GM08714 (cell line): ENCODE measurements at regions not wholly inside any gene's neighbourhood (a gene's known extent, or its start where the extent isn't known, plus 50 kb on each side); places are given as distances from the start of the nearest gene placed in this dataset.

Source experiments
- H3K4me3 ChIP-seq: fragments of 200-500 bp; sonication (Bioruptor generic); 2 replicates; pipeline ENCODE4 v1.5.1; 2014; ENCODE audit warnings: mild to moderate bottlenecking, low read length, inconsistent platforms
- ZNF274 ChIP-seq: IDR thresholded peaks from 2 replicates; pipeline ENCODE4 v1.6.1; 2012; ENCODE audit warnings: mild to moderate bottlenecking, low read depth, low read length

DNA sequence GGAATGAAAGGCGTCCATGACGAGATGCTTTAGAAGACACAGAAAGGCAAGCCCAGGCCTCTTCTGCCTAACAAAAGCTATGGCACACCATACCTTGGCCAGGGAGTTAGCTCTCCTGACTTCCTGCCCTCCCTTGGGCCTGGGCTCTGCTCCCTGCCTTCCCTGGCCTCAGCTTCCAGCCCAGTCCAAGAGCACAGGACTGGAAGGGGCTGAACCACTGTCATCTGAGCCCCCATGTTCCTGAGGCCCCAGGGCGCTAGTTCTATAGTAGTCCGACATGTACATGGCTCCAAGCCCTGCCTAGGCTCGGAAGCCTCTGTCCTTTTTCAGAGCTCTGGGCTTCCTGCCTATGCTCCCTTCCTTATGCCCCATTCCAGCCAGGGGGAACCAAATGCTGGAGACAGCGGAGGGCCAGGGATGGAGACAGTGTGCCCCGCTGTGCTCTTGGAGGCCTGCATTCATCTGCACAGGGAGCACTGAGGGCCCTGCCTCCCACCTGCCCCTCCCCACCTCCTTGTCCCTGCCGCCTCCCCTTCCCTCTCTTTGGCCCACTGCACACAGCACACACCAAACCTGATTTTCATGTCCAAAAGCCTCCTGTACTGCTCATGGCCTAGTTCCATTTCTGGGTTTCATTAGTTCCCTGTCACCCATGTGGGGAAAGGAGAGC is 240.1 kb downstream of the RHOU start:
- no peak for TF ChIP-seq ZNF274
- no peak overlapping the region for H3K4me3 ChIP-seq

- TF ChIP-seq ZNF274: no peak
- no peak overlapping the region for H3K4me3 ChIP-seq
These were observed 241.0 kb downstream of the RHOU start for GRCh38 chr1:228976316-228976715.

DNA sequence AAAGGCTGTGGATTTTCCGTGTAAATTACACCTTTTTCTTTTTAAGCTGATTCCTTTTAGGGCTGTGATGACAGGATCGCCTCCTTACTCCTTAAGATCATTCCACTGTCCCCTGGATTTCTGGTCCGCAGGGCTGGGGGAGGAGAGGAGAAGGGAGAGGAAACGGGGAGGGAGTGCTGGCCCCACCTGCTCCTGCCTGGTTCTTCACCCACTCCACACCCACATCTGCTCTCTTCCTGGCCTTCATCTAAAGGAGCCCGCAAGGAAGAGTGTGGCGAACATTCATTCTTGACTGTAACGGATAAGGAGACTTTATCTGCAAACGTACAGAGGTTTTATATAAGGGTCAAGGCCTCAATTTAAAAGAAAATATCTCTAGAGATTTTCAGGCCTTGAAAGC is 242.0 kb downstream of the RHOU start:
- no peak for TF ChIP-seq ZNF274
- H3K4me3 ChIP-seq: no peak overlapping the region

DNA sequence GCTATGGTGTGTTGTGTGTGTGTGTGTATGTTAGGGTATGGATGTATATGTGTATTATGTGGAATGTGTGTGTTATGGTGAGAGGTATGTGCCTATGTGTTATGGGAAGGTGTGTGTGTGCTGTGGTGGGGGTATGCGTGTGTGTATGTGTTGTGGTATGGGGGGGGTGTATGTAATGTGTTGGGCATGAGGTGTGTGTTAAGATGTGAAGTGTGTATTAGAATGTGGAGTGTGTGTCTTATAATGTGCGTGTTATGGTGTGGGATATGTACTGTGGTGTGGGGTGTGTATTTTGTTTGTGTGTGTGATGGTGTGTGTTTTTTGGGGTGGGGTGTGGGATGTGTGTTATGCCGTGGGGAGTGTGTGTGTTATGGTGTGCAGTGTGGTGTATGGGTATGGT is 242.5 kb downstream of the RHOU start:
- TF ChIP-seq ZNF274: no peak
- no peak overlapping the region for H3K4me3 ChIP-seq

GRCh38 chr1:228978484-228979324 is 243.4 kb downstream of the RHOU start:
- H3K4me3 ChIP-seq: no peak overlapping the region
- no peak for TF ChIP-seq ZNF274

DNA sequence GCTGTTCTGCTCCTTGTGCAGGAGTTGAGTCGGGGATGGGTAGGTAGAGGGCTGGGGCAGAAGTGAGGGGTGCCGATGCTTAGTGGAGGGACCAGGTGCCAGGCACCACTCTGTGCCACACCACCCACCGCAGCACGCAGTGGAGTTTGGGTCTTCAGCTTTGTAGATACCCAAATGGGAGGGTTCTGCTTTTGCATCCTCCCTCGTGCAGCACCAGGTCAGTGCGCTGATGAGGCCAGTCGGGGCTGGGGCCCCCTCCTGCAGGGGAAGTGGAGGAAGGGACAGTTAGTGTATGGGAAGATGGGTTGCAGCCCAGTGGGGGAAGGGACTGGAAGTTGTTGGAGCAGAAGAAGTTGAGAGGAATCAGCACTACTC is 244.0 kb downstream of the RHOU start:
- no peak for TF ChIP-seq ZNF274
- no peak overlapping the region for H3K4me3 ChIP-seq

DNA sequence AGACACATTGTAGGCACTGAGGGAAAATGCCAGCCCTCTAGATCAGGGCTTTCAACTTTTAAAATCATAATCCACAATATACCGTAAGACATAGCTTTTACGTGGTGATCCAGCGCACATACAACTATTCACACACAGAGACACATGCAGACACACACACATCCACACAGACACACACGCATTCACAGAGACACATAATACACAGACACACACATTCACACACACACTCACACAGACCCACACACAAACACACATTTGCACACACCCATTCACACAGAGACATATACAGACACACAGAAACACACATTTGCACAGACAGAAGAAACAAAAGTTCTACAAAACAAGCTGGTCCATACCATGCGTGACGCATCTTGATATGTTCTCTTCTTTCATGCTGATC is 244.5 kb downstream of the RHOU start:
- no peak for TF ChIP-seq ZNF274
- H3K4me3 ChIP-seq: no peak overlapping the region

- no peak for TF ChIP-seq ZNF274
- H3K4me3 ChIP-seq: no peak overlapping the region
These were observed 245.1 kb downstream of the RHOU start for GRCh38 chr1:228980232-228980937.

GRCh38 chr1:228982637-228983036 is 247.4 kb downstream of the RHOU start:
- TF ChIP-seq ZNF274: no peak
- H3K4me3 ChIP-seq: no peak overlapping the region

GRCh38 chr1:228983231-228983660 is 248.0 kb downstream of the RHOU start:
- H3K4me3 ChIP-seq: no peak overlapping the region
- no peak for TF ChIP-seq ZNF274

DNA sequence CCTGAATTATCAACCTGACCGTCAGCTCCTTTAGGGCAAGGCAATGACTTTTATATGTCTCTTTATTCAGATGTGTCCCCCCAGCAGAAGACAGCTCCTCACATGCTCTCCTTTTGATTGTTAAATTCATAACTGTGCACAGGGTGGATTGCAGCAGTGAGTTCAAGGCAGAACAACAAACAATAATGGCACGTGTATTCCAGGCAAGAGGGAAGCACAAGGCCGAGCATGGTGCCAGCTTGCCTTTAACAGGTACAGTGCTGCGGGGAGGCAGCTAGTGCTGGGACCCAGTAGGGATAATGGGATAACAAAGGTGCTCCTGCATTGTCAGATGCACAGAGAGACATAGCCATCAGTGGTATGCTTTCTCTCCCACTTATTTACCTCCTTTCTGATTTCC is 248.4 kb downstream of the RHOU start:
- TF ChIP-seq ZNF274: no peak
- H3K4me3 ChIP-seq: no peak overlapping the region

GRCh38 chr1:228984107-228984506 is 248.8 kb downstream of the RHOU start:
- no peak for TF ChIP-seq ZNF274
- H3K4me3 ChIP-seq: no peak overlapping the region

GRCh38 chr1:228984646-228985631 is 249.7 kb downstream of the RHOU start:
- H3K4me3 ChIP-seq: no peak overlapping the region
- no peak for TF ChIP-seq ZNF274

DNA sequence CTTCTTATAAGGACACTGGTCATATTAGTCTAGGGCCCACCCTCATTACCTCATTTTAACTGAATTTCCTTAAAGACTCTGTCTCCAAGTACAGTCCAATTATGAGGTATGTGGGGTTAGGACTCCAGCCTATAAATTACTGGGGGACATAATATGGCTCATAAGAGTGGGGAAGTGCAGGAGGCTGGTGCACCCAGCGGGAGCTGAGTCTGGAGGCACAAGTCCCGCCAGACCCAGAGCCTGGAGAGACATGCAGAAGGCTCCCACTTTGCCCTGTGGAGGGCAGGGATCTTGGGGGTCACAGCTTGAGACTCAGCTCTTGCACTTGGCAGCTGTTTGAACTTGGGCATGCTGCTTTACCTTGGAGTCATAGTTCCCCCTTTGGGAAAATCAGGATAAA is 250.4 kb downstream of the RHOU start:
- H3K4me3 ChIP-seq: no peak overlapping the region
- TF ChIP-seq ZNF274: no peak
